GM21423 (cell line): ENCODE measurements at regions not wholly inside any gene's neighbourhood (a gene's known extent, or its start where the extent isn't known, plus 50 kb on each side); places are given as distances from the start of the nearest gene placed in this dataset.
"Not testable (repeated sequence)": the region's sequence is repeated elsewhere in the genome, so short reads cannot be mapped to it uniquely, and the experiment has no call there.

ENCODE experiments used
- ATAC-seq: cut with Tn5 transposase; IDR thresholded peaks from one replicate; pipeline ENCODE4 v1.9.1; 2021; ENCODE audit warnings: mild to moderate bottlenecking, moderate library complexity; ENCODE audit not compliant: unreplicated experiment

DNA sequence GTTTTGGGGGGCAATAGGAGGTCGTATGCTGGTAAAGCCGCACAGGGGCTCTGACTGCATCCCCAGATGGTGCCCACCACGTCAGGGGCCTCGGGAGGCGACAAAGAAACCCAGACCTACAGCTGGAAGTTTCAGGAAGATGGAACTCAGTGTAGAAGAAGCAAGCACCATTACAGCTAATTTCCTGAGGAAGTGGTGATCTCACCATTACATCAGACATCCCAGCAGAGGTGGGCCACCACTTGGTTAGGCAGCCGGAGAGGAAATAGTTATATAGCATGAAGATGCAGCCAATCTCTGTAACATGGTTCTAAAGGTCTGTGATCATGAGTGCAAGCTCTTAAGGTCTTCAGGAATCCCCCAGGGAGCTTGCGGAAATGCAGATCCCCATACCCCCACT, 127.3 kb upstream of the PCBD1 start:
- ATAC-seq = no peak

DNA sequence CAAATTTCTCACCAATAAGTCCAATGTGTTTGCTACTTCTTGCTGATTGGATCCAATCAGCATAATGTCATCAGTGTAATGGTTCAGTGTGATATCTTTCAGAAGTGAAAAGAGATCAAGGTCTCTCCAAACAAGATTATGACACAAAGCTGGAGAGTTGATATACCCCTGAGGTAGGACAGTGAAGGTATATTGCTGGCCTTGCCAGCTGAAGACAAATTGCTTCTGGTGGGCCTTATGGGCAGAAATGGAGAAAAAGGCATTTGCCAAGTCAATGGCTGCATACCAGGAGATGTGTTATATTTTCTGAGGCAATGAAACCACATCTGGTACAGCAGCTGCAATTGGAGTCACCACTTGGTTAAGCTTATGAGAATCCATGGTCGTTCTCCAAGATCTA, 131.7 kb upstream of the PCBD1 start:
- not testable (repeated sequence) for ATAC-seq

DNA sequence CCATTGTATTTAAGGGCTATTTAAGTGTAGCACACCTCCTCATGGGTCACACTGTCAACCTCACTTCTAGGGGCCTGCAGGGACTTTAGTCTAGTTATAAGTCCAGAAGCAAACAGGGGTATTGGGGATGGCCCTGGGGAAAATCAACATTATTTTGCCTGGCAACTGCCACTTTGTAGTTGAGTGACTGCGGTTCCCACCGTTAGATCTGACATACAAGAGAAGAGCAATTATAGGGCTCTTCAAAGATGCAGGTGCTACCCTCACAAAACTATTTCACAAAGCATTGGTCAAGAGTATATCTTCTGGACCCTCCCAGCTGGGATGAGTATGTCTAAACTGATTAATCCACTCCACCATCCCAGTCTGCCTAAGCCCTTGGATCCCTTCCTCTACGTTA, 133.0 kb upstream of the PCBD1 start:
- no peak for ATAC-seq

DNA sequence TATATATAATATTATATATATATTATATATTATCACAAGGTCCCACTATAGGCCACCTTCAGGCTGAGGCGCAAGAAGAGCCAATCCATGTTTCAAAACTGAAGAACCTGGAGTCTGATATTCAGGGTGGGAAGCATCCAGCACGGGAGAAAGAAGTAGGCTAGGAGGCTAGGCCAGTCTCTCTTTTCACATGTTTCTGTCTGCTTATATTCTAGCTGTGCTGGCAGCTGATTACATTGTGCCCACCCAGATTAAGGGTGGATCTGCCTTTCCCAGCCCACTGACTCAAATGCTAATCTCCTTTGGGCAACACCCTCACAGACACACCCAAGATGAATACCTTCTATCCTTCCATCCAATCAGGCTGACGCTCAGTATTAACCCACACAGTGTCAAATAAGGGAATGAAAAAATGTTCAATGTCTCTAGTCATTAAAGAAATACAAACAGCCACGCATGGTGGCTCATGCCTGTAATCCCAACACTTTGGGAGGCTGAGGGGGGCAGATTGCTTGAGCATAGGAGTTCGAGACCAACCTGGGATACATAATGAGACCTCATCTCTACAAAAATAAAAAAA, 135.4 kb upstream of the PCBD1 start:
- no peak for ATAC-seq

DNA sequence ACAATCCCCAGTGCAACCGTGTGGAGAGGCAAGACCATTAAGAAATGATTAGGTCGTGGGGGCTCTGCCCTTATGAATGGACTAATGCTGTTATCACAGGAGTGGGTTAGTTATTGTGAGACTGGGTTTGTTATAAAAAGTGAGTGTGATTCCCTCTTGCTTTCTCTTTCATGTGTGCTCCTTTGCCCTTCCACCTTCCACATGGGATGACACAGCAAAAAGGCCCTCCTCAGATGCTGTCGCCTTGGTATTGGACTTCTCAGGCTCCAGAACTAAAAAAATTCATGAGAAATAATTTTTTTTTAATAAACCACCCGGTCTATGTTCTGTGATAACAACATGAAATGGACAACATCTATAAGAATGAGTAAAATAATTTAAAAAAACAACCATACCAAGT, 136.1 kb upstream of the PCBD1 start:
- no peak for ATAC-seq

DNA sequence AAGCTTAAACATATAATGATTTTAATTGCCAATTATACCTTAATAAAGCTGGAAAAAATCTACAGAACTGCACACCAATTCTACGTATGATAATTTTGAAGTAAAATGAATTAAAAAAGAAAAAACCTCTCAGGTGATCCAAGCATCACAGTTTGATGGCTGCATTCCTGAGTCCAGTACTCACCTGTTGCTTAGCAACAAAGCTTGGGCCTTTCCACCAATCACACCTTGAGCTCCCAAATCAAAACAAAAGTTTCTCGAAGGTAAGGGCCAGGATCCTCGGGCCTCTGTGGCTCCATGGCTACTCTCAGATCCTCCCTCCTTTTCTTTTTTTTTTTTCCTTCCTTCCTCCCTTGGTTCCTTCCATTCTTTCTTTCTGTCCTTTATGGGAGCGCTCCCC, 137.2 kb upstream of the PCBD1 start:
- no peak for ATAC-seq

DNA sequence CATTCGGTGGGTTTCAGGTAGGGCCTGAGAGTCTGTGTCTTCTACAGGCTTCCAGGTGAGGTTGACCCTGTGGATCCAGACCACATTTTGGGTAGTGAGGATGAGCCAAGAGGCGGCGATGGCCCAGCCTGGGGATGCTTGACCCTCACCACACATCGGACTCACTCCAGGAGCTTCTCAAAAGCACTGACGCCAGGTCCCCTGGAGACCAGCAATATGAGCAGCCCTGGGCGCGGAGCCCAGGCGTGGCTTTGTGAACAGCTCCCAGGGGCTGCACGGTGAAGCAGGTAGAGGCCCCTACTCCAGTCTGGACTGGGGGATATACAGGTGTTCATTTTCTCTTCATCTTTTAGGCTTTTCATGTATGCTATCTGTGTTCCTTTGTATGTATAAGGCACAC, 139.7 kb upstream of the PCBD1 start:
- no peak for ATAC-seq

DNA sequence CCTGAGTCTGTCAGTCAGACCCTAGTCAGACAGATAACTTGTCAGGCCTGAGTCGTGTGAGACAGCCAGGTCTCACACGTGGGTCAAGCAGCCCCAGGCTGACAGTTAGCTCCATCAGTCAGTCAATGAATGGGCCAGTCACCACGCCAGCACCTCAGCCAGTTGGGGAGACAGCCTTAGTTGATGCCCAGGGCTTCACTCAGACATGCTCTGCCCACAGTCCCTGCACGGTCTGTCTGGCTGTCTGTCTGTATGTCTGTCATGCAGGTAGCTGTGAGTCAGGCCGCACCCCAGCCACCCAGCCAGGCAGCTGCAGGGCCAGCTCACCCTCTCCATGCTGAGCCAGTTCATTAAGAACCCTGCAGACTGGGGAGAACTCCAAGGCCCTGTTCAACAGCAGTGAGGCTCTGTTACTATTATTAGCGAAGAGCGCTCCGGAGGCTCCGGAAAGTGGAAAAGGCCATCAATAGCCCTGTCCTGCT, 141.1 kb upstream of the PCBD1 start:
- ATAC-seq = no peak

DNA sequence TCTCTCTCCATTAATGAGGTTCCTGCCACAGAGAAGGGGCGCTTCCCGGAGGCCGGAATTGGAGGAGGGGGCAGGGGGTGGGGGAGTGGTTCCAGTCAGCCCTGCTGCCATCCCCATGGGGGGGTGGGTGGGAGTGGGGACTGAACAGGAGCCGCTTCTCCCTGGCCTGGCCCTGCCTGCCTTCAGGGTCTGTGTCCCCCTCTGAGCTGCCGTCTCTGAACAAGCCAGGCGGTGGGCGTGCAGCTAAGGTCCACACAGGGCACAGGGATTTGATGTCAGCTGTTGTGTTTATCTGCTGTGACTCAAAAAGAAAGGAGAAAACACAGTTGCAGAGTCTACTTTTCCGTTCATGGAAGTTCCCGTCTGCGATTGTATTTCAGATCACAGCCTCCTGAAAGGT, 141.5 kb upstream of the PCBD1 start:
- no peak for ATAC-seq

DNA sequence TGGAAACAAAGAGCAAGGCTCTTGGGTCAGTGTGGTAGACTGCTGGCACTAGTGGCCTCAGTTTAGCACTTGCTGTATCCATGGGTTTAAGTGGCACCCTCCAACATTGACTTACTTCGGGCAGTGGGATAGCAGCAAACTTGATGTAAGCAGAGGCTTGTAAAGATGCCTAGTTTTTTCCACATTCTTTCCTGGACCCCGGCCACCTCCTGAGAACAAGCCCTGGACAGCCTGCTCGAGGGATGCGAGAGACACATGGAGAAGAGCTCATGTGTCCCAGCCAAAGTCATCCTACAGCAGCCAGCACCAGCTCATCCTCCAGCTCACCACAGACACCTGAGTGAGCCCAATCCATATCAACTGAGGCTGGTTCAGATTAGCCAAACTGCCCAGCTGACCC, 142.7 kb upstream of the PCBD1 start:
- no peak for ATAC-seq

DNA sequence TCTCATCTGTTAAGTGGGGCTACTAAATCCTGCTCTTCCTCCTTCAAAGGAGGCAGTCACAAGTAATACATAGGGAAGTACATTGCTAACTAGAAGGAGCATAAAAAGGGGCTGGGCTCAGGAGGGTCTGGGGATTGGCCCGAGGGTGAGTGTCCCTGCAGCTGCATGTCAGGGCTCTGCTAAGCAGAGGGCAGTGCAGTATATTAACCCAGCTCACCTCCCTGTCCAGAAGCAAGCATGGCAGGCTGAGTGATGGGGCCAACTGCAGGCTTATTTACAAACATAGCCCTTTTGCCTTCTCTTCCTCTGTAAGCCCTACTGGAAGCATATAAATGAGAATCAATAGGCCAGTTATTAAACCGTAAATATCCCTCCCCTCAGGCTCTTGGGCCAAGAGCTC, 143.2 kb upstream of the PCBD1 start:
- no peak for ATAC-seq

DNA sequence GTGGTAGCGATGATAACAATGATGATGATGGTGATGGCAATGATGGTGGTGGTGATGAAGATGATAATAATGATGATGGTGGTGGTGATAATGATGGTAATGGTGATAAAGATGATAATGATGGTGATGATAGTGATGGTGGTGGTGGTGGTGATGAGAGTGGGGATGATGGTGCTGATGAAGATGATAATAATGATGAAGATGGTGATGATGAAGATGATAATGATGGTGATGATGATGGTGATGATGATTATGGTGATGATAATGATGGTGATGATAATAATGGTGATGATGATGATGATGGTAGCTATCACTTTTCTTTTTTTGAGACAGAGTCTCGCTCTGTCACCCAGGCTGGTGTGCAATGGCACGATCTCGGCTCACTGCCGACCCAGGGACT, 144.5 kb upstream of the PCBD1 start:
- no peak for ATAC-seq

DNA sequence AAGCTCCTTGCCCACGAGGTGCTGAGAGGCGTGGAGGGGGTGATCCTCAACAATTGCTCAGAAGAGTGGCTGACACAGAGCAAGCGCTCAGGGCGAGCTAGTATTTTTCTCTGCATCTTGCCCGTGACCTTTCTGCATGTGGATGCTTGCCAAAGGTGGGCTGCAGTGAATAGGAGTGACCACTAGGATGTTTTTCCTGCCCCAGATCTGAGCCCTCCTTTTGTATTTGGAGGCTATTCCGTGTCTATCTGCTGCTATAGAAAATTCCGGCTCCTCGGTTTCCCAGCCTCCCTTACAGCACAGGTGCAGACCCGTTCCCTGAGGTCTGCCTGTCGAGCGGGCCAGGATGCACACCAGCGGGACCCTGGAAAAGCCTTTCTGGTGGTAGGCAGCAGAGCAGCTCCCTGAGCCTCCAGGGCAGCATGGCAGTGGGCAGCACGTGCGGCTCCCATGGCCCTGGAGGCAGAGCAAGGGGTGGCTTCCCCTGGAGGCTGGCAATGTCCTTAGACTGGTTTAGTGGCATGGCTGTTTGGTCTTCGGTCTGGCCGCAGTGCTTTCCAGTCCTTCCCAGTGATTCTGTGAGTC, 145.1 kb upstream of the PCBD1 start:
- no peak for ATAC-seq

DNA sequence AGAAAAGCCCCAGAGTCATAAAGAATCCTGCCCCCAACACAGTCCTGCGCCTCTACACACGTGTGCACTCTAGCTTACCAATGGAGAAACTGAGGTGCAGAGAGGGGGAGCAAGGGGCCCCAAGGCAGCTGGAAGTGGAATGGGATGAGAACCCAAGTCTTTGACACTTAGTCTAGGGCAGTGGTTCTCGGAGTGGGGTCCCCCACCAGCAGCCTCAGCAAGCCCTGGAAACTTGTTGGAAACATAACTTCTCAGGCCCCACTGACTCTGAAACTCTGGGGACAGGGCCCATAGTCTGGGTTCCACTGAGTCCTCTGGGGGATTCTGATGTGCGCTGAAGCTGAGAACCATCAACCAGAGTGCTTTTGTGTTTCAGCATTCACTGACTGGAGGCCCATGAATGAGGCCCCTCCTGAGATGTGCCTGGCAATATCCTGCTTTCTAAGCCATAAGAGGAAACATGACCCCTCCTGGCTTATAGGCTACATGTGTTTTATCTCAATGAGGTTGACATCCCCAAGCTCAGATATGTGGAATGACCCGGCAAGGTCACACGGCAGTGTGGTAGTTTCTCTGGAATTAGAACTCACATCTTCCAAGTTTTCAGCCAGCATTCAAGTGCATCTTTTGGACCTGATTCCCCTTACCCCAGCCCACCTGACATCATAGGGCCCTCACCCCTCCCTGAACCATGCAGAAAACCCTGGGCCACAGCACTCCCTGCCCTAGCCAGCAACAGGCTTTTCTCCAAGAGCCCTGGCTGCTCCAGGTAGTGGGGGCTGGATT, 147.3 kb upstream of the PCBD1 start:
- no peak for ATAC-seq

DNA sequence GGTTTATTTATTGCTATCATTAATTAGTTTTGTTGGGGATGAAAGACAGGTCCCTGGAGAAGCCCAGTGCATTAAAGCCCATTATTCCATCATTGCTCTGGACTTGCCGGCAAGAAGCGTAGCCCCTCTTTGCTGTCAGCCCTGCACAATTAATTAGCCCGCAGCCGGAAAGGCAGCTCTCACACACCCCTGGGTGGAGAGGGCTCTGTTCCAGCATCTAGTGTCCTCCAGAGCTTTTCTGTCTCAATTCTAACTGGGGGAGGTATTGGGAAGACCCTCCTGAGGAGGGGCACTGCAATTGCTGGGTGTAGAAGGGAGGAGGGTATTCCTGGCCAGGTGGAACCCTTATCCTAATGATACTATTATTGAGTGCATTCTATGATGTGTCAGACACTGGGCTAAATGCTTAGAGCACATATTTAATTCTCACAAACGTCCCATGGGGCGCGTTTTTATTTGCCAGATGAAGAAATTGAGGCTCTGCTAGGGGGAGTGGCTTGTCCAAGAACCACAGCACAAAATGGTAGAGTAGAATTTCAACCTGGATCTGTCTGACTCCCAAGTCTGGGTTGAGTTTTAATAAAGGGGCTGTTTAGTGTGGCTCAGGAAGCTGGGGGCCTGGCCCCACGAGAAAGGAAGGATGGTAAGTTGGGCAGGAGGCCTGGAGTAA, 148.1 kb upstream of the PCBD1 start:
- no peak for ATAC-seq

DNA sequence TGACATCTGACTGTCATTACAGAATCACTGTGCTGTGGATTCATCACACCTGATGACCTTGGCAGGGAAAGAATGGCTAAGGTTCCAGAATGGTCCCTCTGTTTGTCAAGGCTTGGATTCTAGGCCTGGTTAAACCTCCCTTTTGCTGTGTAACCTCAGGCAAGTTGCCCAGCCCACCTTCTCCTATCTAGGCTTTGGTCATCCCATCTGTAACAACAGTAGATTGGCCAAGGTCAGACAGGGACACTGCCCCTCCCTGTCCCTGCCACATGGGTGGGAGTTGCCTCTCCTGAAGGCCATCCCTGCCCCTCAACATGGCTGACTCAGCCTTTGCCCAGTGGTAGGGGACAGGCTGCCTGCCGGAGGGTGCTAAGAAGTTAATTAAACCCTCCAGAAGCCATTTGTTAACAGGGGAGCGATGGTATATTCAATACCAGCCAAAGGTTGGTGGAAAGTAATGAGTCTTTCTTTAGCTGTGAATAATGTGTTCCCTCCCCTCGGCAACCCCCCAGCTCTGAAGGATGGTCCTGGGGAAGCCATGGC, 149.8 kb upstream of the PCBD1 start:
- no peak for ATAC-seq

DNA sequence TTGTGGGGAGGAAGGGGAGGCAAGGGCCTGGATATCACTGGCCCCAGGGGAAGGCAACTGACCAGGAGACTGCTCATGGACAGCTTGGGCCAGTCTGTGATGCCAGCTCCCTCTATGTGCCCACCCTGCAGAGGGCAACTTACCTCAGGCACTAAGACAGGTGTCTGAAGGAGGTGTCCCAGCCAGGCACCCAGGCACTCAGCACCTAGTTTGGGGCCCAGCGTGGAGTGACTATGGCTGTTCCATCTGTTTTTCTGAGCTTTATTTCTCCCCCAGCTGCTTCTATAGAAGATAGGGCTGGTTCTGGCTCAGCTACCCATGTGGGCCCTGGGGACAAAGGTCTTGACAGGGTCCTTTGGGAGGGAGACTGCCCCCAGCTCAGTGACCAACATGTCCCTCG, 150.6 kb upstream of the PCBD1 start:
- ATAC-seq = no peak

DNA sequence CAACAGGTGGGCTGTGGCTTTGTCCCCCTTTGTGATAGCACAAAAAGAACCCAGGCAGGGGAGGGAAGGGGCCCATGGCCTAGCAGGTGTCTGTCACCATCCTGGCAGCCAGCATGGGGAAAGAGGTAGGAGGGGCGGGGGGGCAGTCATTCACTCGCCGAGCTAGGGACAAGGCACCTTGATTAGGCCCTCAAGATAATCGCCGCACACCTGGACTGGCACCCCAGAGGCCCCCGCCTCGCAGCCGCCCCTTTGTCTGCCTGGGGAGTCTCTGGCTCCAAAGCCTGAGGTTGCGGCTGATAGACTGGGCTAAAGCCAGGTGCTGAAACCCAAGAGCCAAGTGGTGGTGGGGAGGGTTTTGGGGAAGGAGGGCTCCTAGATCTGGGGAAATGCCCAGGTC, 151.2 kb upstream of the PCBD1 start:
- ATAC-seq = no peak

DNA sequence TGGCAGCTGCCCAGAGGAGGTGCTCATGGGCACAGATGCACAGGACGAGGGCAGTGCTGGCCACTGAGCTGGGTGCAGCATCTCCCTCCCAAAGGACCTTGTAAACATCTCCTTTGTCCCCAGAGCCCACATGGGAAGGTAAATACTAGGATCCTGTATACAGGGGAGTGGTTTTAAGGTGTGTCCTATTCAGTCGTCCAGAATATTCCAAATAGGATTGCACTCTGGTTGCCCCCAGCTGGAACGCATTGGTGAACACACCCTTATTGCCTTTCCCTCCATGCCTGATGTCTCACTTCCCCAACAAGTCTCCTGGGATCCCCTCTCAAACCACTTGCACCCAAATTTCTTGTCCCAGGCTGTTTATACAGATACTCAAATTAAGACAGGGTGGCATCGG, 152.0 kb upstream of the PCBD1 start:
- no peak for ATAC-seq

DNA sequence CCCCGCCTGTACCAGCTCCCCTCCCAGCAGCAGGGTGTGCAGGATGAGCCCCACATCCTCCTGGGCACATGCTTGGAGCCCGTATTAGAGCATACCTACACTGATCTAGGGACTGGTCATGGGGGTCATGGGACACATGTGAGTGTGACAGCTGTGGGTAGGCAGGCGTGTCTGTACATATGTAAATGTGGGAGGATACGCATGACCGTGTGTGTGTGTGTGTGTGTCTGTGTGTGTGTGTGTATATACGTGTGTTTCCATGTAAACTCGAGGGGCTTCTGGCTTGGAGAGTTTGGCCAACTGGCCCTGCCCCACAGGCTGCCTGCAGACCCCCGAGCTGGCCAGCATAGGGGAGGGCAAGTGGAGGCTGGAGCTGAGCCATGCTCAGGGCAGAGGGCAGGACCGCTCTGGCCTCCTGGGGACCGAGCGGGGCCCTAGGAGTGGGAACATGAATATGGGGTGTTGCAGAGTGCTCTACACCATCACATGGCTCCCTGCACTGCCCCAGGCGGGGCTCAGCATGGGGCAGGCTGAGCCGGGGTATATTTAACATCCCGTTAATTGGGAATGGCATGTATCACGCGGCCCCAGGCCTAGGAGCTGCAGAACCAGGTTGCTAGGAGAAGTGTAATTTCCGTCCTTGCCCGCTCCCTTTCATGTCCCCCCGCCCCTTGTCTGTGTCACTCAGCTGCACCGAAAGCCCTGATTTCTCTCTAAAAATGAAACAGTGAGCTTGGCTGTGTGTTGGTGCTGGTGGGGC, 152.7 kb upstream of the PCBD1 start:
- no peak for ATAC-seq

DNA sequence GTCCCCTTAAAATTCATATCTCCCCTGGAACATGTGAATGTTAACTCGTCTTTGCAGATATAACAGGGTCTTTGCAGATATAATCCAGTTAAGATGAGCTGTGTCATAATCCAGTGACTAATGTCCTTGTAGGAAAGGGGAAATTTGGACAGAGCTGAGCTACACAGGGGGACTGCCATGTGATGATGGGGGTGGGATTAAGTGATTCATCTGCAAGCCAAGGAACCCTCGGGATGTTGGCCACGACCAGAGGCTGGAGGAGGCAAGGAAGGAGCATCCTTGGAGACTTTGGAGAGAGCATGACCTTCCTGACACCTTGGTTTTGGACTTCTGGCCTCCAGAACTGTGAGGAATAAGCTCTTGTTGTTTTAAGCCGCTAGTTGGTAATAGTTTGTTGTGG, 153.9 kb upstream of the PCBD1 start:
- ATAC-seq = no peak
